ENCODE measurements at regions not wholly inside any gene's neighbourhood (a gene's known extent, or its start where the extent isn't known, plus 50 kb on each side); places are given as distances from the start of the nearest gene placed in this dataset.

GRCh38 chr18:10284540-10285282, 169.7 kb upstream of the APCDD1 start:
- no peak for DNase-seq (ENCODE audit: low spot score)

DNA sequence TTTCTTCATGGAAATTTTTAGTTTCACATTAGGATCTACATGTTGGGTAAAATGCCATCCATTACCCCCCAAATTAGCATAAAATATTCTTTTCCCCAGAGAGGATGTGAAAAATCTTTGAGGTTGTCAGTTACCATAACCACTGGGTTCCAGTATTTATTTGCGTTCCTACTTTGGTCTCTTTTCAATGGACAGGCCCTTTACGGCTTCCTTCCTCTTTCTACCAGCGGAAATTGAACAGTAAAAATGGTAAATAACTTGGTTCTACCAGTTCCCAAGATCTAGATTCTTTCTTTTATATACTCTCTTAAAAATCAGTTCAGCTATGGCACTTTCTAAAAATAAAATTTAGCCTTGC, 169.2 kb upstream of the APCDD1 start:
- no peak for DNase-seq (ENCODE audit: low spot score)

GRCh38 chr18:10286580-10287150, 167.8 kb upstream of the APCDD1 start:
- no peak for DNase-seq (ENCODE audit: low spot score)

DNA sequence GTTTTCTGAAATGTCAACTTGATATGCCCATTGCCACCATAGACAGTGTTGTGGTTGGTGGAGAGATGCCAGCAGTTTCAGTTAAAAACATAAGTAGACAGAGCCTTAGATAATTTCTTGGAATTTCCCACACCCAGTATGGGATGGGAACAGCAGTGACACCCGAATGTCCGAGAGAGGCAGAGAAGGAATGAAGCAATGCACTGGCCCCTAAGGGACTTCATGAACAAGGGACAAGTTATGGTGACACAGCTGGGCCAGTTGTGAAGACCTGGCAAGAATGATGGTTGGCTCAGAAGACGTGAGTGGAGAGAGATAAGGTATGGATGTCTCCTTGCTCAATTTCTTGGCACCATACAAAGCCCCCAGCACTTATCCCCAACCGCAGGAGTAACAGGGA, 165.2 kb upstream of the APCDD1 start:
- no peak for DNase-seq (ENCODE audit: low spot score)

GRCh38 chr18:10289951-10290637, 164.3 kb upstream of the APCDD1 start:
- DNase-seq (ENCODE audit: low spot score): no peak

GRCh38 chr18:10290638-10291235, 163.7 kb upstream of the APCDD1 start:
- no peak for DNase-seq (ENCODE audit: low spot score)

DNA sequence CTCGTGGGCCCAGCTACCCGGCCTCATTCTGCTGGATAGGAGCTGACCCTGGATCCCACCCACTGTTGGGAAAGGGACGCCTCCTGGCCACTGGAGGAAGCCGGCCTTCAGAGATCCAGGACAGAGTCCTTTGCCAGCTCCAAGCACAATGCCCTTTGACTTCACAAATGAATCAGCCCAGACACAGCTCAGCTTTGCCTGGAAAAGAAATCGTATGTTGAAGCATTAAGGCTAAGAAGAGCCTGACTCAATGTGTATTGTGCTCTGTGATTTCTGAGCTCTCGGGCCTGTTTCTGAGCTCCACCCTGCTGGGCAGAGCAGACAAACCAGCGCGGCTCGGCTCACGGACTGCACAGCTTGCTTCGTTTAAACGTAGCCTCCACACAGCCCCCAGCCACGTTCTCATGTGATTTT, 162.9 kb upstream of the APCDD1 start:
- DNase-seq (ENCODE audit: low spot score): no peak

GRCh38 chr18:10293966-10294365, 160.5 kb upstream of the APCDD1 start:
- no peak for DNase-seq (ENCODE audit: low spot score)

- no peak for DNase-seq (ENCODE audit: low spot score)
These were observed 158.7 kb upstream of the APCDD1 start for GRCh38 chr18:10295751-10296150.

DNA sequence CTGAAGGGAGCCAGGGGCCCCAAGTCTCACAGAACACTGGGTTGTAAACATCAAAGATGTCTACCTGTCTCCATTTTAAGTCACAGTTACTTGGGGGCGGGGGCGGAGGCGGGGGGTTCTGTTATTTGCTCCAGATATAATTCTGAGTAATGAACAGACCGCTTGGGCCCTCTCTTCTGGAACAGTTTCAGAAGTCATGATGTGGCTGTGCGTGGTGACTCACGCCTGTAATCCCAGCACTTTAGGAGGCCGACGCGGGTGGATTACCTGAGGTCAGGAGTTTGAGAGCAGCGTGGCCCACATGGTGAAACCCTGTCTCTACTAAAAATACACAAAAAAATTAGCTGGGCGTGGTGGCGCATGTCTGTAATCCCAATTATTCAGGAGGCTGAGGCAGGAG, 157.9 kb upstream of the APCDD1 start:
- no peak for DNase-seq (ENCODE audit: low spot score)

DNA sequence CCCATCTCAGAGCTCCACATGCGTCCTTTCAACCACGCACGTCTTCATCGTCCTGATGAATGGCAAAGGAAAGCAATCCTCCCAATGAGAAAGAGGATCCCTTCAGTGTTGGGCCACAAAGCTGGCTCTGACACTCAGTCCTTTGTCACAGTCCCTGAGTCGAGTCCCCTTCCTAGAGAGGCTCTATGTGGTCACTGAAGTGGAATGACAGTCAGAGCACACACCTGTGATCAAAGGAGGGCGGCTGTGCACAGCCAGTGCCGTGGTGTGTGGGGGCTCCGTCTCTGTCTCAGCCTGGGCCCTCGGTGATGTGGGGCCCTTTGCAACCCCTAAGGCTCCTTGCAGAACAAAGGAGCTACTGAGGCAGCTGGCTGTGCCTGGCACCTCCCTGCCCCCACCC, 157.3 kb upstream of the APCDD1 start:
- no peak for DNase-seq (ENCODE audit: low spot score)

GRCh38 chr18:10298346-10298745, 156.1 kb upstream of the APCDD1 start:
- no peak for DNase-seq (ENCODE audit: low spot score)

- DNase-seq (ENCODE audit: low spot score): no peak
These were observed 154.8 kb upstream of the APCDD1 start for GRCh38 chr18:10299643-10300042.

- no peak for DNase-seq (ENCODE audit: low spot score)
These were observed 153.7 kb upstream of the APCDD1 start for GRCh38 chr18:10300739-10301138.

GRCh38 chr18:10301831-10302483, 152.5 kb upstream of the APCDD1 start:
- DNase-seq (ENCODE audit: low spot score): no peak

GRCh38 chr18:10303171-10303570, 151.3 kb upstream of the APCDD1 start:
- no peak for DNase-seq (ENCODE audit: low spot score)

DNA sequence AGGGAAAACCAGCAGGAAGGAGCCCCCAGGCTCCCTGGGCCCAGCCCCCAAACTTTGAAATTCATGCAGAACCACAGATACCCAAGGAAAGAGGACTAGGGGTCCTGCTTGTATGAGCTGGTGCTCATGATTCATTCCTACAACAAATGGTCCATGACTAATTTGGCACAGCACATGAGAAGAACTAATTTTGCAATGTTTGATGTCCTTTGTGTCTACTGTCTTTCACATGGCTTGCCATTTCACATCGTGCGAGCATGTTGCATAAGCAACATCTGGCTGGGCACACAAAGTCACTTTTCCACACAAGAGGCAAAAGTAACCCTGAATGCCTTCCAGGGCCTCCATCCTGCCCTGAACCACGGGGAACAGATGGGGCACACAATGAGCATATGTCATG, 149.6 kb upstream of the APCDD1 start:
- DNase-seq (ENCODE audit: low spot score): no peak

DNA sequence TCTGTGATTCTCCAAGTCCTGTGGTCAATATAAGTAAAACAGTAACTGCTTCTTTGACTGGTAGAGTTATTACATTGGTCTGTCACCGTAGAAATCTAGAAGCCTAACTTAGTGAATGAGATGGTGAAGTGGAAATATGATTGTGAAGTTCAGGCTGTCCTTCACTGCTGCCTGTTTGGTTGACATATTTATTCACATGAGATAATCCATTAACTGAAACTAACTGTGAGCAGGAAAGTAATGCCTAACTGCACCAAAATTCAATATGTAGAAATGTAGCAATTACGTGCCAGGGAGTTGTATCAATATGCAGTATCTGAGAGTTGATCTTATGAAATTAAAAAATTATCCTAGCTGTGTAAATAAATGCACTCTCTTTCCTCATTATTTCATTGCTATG, 147.7 kb upstream of the APCDD1 start:
- no peak for DNase-seq (ENCODE audit: low spot score)

- no peak for DNase-seq (ENCODE audit: low spot score)
These were observed 146.3 kb upstream of the APCDD1 start for GRCh38 chr18:10308154-10308553.

DNA sequence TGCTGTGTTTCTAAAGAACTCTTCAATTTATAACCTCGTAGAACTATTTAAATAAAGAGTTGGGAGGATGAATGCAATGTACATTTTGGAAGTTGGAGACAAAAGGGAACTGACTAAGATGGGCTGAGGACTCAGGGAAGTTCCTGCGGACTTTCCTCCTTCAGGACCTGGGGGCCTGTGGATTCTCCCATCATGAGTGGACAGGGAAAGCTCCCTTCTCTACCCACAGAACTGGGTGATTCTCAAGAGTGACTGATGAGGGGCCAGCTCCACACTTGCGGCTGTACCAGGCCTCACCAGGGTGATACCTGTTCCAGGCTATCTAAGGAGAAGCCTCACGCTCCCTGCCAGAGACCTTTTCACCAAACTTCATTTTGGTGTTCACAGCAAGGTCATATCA, 143.8 kb upstream of the APCDD1 start:
- no peak for DNase-seq (ENCODE audit: low spot score)

DNA sequence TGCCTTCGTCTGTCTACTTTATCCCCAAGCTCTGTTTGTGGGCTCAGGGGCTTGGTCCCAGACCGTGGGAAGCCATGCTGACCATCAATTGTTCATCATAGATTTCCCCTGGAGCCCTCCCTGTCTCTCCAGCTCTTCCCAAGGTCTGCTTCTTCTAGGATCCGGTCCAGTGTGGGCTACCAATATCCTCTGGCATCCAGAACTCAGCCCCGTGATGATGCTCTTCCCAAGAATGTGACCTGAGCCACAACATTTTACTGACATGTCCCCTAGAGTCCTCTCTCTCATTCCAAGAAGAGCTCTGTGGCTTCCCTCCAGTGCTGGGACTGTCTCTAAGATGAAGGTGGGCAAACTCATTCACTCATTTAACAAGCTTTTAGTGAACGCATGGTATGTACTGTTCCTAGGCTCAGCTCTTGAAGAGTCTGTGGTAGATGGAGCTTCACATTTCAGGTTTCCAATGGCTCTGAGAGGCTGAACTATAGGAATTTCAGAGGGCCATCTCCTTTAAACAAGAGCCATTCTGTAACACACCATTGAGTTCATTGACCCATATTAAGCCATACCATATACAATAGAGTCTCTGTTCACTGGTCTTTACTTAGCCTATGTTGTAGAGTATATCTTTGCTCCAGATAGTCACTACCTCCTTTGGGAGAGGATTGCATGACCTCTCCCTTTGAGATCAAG, 142.0 kb upstream of the APCDD1 start:
- DNase-seq (ENCODE audit: low spot score): no peak

DNA sequence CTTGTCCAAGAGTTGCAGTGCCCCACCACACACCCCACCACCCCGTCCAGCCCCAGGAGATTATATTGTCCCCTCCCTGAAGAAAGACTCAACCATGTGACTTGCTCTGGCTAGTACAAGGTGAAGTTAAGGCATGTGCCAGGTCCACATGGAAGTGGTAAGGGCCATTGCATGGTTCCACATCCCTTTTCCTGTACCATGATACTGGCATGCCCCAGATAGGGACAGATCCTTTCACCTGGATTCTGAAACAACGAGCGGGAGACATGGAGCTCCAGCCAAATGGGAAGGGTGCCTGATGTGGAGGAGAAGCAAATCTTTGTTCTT, 141.5 kb upstream of the APCDD1 start:
- DNase-seq (ENCODE audit: low spot score): no peak
